SU-DHL-6 (cell line): ENCODE measurements at regions not wholly inside any gene's neighbourhood (a gene's known extent, or its start where the extent isn't known, plus 50 kb on each side); places are given as distances from the start of the nearest gene placed in this dataset.

Experiments used
- CTCF ChIP-seq: fragments of 200-600 bp; sonication (generic); IDR thresholded peaks from one replicate; pipeline ENCODE4 v1.5.1; 2017; ENCODE audit warnings: antibody characterized with exemption, mild to moderate bottlenecking, low read length, moderate library complexity; ENCODE audit not compliant: insufficient read depth, poor library complexity, severe bottlenecking
- EZH2phosphoT487 ChIP-seq: fragments of 200-600 bp; sonication (generic), shearing (Covaris generic); conservative IDR thresholded peaks from 2 replicates; pipeline ENCODE4 v1.6.1; 2018; ENCODE audit warnings: mild to moderate bottlenecking, antibody characterized with exemption, low read length, moderate library complexity, mixed read lengths

GRCh38 chr4:116361790-116362189, 723.6 kb downstream of the TRAM1L1 start:
- no peak for TF ChIP-seq CTCF
- TF ChIP-seq EZH2phosphoT487: no peak
